ENCODE measurements at regions not wholly inside any gene's neighbourhood (a gene's known extent, or its start where the extent isn't known, plus 50 kb on each side); places are given as distances from the start of the nearest gene placed in this dataset.

DNA sequence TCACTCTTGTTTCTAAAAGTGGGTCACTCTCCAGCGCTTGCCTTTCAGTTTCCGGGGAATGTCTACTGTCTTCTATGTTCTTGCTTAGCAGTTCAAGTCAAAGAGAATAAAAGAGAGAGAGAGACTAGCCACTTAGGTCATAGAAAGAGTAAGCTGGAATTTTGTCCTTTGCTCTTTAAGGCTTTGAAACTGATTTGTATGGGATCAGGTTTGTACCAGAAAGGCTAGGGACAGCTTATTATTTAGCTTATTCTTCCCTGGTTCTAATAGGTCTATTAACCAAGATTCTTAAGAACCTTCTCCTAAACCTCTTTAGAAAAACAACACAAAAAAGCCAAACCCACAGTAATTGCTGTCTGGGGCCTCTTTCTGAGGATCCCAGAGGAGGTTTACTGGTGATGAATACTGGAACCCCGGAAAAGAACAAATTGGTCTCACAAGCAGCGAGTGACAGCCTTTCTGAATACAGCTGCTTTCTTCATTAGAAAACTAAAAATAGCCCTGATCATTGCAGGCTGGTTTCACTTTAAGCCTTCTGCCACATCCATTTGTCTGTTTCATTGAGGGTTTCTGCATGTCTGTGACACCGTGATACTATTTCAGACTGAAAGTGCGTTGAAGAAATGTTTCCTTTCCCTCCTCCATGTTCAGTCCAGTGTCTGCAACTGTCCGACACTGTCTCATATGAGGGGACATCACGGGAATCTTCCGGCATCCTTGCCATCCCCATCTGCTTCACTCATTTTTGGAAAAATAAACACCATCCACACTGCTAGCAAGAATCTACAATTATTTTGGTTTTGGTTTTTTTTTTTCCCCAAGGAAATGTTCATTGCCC lies 75.1 kb upstream of the ATXN1 start:
- TF ChIP-seq, protein P1, sequence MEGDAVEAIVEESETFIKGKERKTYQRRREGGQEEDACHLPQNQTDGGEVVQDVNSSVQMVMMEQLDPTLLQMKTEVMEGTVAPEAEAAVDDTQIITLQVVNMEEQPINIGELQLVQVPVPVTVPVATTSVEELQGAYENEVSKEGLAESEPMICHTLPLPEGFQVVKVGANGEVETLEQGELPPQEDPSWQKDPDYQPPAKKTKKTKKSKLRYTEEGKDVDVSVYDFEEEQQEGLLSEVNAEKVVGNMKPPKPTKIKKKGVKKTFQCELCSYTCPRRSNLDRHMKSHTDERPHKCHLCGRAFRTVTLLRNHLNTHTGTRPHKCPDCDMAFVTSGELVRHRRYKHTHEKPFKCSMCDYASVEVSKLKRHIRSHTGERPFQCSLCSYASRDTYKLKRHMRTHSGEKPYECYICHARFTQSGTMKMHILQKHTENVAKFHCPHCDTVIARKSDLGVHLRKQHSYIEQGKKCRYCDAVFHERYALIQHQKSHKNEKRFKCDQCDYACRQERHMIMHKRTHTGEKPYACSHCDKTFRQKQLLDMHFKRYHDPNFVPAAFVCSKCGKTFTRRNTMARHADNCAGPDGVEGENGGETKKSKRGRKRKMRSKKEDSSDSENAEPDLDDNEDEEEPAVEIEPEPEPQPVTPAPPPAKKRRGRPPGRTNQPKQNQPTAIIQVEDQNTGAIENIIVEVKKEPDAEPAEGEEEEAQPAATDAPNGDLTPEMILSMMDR (conservative IDR thresholded peaks at IDR 0.05) = no peak
- TF ChIP-seq ZFX (IDR thresholded peaks at IDR 0.05) = no peak
- H3K27ac ChIP-seq = no peak overlapping the region

DNA sequence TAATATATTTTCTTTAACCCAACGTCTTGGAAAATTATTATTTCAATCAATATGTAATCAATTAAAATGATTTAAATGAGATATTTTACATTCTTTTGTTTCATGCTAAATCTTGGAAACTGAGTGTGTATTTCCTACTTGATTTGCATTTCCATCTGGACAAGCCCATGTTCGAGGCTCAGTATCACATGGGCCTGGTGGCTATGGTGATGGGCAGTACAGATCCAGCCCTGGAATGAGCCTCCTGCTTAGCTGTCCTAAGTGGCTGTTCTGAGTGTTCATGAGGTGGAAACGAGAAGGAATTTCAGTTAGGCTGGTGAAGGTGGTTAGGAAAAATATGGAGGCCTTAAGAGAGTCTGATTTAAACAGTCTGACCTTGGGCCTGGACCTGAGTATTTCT lies 73.0 kb upstream of the ATXN1 start:
- TF ChIP-seq, protein P1 (conservative IDR thresholded peaks at IDR 0.05) = no peak
- no peak for TF ChIP-seq ZFX (IDR thresholded peaks at IDR 0.05)
- H3K27ac ChIP-seq = no peak overlapping the region

DNA sequence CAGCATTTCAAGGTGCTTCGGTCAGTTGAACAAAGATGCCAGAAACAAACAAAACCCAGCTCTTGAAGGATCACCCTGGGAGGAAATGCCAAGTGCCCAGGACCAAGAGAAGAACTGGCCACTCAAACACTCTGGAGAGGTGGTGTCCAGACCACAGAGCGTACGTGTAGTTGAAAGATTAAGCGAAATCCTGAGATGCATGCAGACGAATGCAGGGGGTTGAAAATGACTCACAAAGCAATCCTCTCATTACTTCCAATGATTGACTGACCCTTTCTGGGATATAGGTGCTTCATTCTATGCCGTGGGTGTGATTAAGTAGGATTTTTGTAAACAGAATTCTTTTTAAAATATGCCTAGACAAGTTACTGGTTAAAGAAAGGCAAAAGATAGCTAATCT lies 71.5 kb upstream of the ATXN1 start:
- no peak overlapping the region for H3K27ac ChIP-seq
- no peak for TF ChIP-seq ZFX (IDR thresholded peaks at IDR 0.05)
- TF ChIP-seq, protein P1 (conservative IDR thresholded peaks at IDR 0.05) = no peak

DNA sequence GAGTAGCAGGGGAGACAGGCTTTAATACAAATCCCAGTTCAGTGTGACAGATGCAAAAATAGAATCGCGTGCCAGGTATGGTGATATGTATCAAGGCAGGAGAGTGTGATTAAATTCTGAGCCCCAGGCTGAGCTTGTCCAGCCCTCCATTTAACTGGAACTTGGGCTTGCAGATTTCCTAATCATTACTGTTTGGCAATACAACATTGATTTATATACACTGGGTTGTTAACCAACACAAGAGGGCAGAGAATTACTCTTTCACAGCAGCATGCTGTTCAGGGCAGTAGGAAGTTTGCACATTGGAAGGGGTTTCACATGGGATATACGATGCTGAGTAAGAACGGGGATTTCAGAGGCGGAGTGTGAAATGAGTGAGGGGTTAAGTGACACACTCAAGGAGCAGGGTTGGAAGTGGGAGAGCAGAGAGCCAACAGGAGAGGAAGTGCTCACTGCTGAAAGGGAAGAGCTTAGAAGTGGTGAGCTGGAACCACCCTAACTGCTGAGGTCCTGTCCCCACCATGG lies 70.8 kb upstream of the ATXN1 start:
- no peak overlapping the region for H3K27ac ChIP-seq
- TF ChIP-seq, protein P1 (conservative IDR thresholded peaks at IDR 0.05) = no peak
- TF ChIP-seq ZFX (IDR thresholded peaks at IDR 0.05) = no peak

DNA sequence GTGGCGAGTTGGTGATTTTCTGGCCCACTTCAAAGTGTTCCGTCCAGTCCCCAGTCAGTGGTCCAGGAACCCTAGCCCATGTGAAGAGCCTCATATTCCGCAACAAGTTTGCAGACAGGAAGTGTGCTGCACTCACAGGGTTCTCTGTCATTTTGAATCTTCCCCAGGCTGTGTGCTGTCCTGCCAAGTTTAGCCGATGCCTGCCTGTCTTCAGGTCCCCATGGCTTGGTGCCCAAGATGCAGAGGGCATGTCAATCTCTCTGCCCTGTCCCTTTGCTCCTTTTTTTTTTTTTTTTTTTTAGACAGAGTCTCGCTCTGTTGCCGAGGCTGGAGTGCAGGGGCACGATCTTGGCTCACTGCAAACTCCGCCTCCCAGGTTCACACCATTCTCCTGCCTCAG lies 69.9 kb upstream of the ATXN1 start:
- TF ChIP-seq, protein P1 (conservative IDR thresholded peaks at IDR 0.05) = no peak
- no peak for TF ChIP-seq ZFX (IDR thresholded peaks at IDR 0.05)
- H3K27ac ChIP-seq = no peak overlapping the region

DNA sequence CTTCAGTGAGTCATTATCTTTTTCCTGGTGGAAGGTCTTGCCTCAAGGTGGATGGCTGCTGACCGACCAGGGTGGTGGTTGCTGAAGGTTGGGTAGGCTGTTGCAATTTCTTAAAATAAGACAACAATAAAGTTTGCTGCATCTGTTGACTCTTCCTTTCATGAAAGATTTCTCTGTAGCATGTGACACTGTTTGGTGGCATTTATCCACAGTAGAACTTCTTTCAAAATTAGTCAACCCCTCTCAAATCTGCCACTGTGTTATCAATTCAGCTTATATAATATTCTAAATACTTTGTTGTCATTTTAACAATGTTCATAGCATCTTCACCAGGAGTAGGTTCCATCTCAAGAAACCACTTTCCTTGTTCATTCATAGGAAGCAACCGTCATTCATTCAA lies 66.8 kb upstream of the ATXN1 start:
- H3K27ac ChIP-seq = no peak overlapping the region
- TF ChIP-seq, protein P1 (conservative IDR thresholded peaks at IDR 0.05) = no peak
- no peak for TF ChIP-seq ZFX (IDR thresholded peaks at IDR 0.05)

DNA sequence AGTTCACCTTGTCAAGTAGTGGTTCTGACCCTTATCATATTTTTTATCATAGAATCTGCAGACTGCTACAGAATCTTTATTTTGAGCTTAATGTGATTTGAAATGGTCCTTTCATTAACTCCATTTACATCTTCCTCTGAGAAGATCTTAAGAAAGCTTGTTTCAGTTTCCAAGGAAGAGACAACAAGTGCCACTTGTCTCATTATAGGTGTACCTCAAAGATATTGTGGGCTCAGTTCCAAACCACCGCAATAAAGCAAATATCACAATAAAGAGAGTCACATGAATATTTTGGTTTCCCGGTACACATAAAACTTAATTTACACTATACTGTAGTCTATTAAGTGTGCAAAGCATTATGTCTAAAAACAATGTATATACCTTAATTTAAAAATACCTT lies 66.4 kb upstream of the ATXN1 start:
- TF ChIP-seq, protein P1 (conservative IDR thresholded peaks at IDR 0.05) = no peak
- no peak for TF ChIP-seq ZFX (IDR thresholded peaks at IDR 0.05)
- no peak overlapping the region for H3K27ac ChIP-seq
